Activated B cell treated with CpG ODN at 0.5 μM for 24 hours (primary cell): ENCODE measurements at regions not wholly inside any gene's neighbourhood (a gene's known extent, or its start where the extent isn't known, plus 50 kb on each side); places are given as distances from the start of the nearest gene placed in this dataset.

Source experiments
- ATAC-seq: fragments of 200-7000 bp; cut with Tn5 transposase; one replicate; pipeline ENCODE4 v1.10.0; 2021; ENCODE audit warnings: low read depth, mild to moderate bottlenecking, moderate library complexity
- CTCF ChIA-PET: fragments of 350-600 bp; sonication (Branson Sonifier 250); formaldehyde crosslinking; loops from one replicate; lab custom pipeline; 2021; ENCODE audit warnings: antibody characterized with exemption; lab: Charles Lee
- POLR2A ChIA-PET: fragments of 350-600 bp; sonication (Branson Sonifier 250); formaldehyde crosslinking; loops from one replicate; lab custom pipeline; 2021; ENCODE audit warnings: antibody characterized with exemption; lab: Charles Lee
- DNase-seq: peaks from one replicate; pipeline ENCODE4 v3.0.0; 2022
- H3K27ac Mint-ChIP-seq: one replicate; pipeline ENCODE4 v1.8.0; 2020; ENCODE audit warnings: mixed read lengths
- H3K27me3 Mint-ChIP-seq: one replicate; pipeline ENCODE4 v1.8.0; 2021; ENCODE audit warnings: mixed read lengths
- H3K36me3 Mint-ChIP-seq: one replicate; pipeline ENCODE4 v1.8.0; 2021; ENCODE audit warnings: low read depth, mixed read lengths
- H3K4me1 Mint-ChIP-seq: one replicate; pipeline ENCODE4 v1.8.0; 2021; ENCODE audit warnings: mixed read lengths
- H3K4me3 Mint-ChIP-seq: one replicate; pipeline ENCODE4 v1.8.0; 2020; ENCODE audit warnings: mild to moderate bottlenecking, mixed read lengths
- H3K9me3 Mint-ChIP-seq: one replicate; pipeline ENCODE4 v1.8.0; 2020; ENCODE audit warnings: mixed read lengths
- CTCF ChIP-seq: fragments of 200-600 bp; IDR thresholded peaks from one replicate; pipeline ENCODE4 v1.8.0; 2022; ENCODE audit warnings: antibody characterized with exemption, mild to moderate bottlenecking
- intact Hi-C: fragments of 100-400 bp; cut with micrococcal nuclease; formaldehyde crosslinking; loops from one replicate; pipeline ENCODE4 v1.15.1; 2024

GRCh38 chr9:660227-660626 lies 181.3 kb upstream of the DMRT1 start:
- H3K27ac Mint-ChIP-seq: no peak overlapping the region
- H3K9me3 Mint-ChIP-seq: no peaks in the 10 kb centered on the region
- peaks cover 29% of the 10 kb centered on the region for H3K4me1 Mint-ChIP-seq
- DNase-seq (no peak), ATAC-seq (no peak)
- peaks cover 2% of the 10 kb centered on the region for H3K27me3 Mint-ChIP-seq
- H3K36me3 Mint-ChIP-seq: no peaks in the 10 kb centered on the region
- no peak overlapping the region for H3K4me3 Mint-ChIP-seq
- ChIA-PET CTCF (no interaction called here), POLR2A (interaction anchor here (0.6 kb wide), 1 partner anchor 361 kb away, joined by 5 read pairs; no protein-coding TSS in a partner anchor)
- TF ChIP-seq CTCF: no peak
- intact Hi-C loops: no loop called here

- Mint-ChIP-seq H3K4me1 (peaks cover 14% of the 10 kb centered on the region), H3K27me3 (peaks cover 2% of the 10 kb centered on the region), H3K27ac (no peak overlapping the region), H3K4me3 (no peak overlapping the region), H3K9me3 (peaks cover 2% of the 10 kb centered on the region), H3K36me3 (no peaks in the 10 kb centered on the region)
- no peak for TF ChIP-seq CTCF
- CTCF ChIA-PET: no interaction called here
- intact Hi-C loops: no loop called here
- DNase-seq: no peak
- no peak for ATAC-seq
- POLR2A ChIA-PET: no interaction called here
Measured at GRCh38 chr9:663541-663940, 178.0 kb upstream of the DMRT1 start.

GRCh38 chr9:665296-665695 lies 176.2 kb upstream of the DMRT1 start:
- Mint-ChIP-seq H3K4me3 (no peak overlapping the region), H3K4me1 (peaks cover 5% of the 10 kb centered on the region), H3K36me3 (peaks cover 4% of the 10 kb centered on the region), H3K27me3 (peaks cover 2% of the 10 kb centered on the region), H3K9me3 (peaks cover 11% of the 10 kb centered on the region), H3K27ac (no peak overlapping the region)
- no peak for ATAC-seq
- CTCF ChIA-PET: no interaction called here
- no peak for DNase-seq
- TF ChIP-seq CTCF: no peak
- POLR2A ChIA-PET: no interaction called here
- intact Hi-C loops: no loop called here

GRCh38 chr9:671997-672396 lies 169.5 kb upstream of the DMRT1 start:
- DNase-seq: no peak
- intact Hi-C loops: no loop called here
- Mint-ChIP-seq H3K36me3 (peaks cover 4% of the 10 kb centered on the region), H3K27ac (no peak overlapping the region), H3K9me3 (peaks cover 12% of the 10 kb centered on the region), H3K4me1 (no peaks in the 10 kb centered on the region), H3K27me3 (peaks cover 2% of the 10 kb centered on the region), H3K4me3 (no peak overlapping the region)
- TF ChIP-seq CTCF: no peak
- ATAC-seq: no peak
- ChIA-PET POLR2A (no interaction called here), CTCF (no interaction called here)

- no peak for TF ChIP-seq CTCF
- Mint-ChIP-seq H3K27me3 (peaks cover 2% of the 10 kb centered on the region), H3K4me1 (peaks cover 8% of the 10 kb centered on the region), H3K9me3 (peaks cover 12% of the 10 kb centered on the region), H3K36me3 (peaks cover 4% of the 10 kb centered on the region), H3K27ac (no peak overlapping the region), H3K4me3 (no peak overlapping the region)
- intact Hi-C loops: no loop called here
- DNase-seq: no peak
- ChIA-PET POLR2A (no interaction called here), CTCF (no interaction called here)
- ATAC-seq: no peak
Measured at GRCh38 chr9:672851-673250, 168.6 kb upstream of the DMRT1 start.
